Upper lobe of left lung (tissue), 6 donors: ENCODE measurements at regions not wholly inside any gene's neighbourhood (a gene's known extent, or its start where the extent isn't known, plus 50 kb on each side); places are given as distances from the start of the nearest gene placed in this dataset.

ENCODE experiments used
- ATAC-seq, 2 donors: fragments of 200-7000 bp; cut with Tn5 transposase; one replicate each; pipeline ENCODE4 v1.9.1; 2022; ENCODE audit warnings: mild to moderate bottlenecking in 2 of 2, moderate library complexity in 2 of 2; ENCODE audit not compliant: low FRiP score in 2 of 2
- DNase-seq, 2 donors: peaks; one replicate each; pipeline ENCODE4 v3.0.0-alpha.2; 2019 to 2020
- H3K27ac ChIP-seq, 4 donors: fragments of 200-600 bp; sonication (generic); one replicate each; pipeline ENCODE4 v1.5.1; 2016 to 2019
- H3K27me3 ChIP-seq, 4 donors: fragments of 200-600 bp; sonication (generic); one replicate each; pipeline ENCODE4 v1.5.1; 2017 to 2019
- H3K36me3 ChIP-seq, 4 donors: fragments of 200-600 bp; sonication (generic); one replicate each; pipeline ENCODE4 v1.5.1; 2016 to 2019
- H3K4me1 ChIP-seq, 4 donors: fragments of 200-600 bp; sonication (generic); one replicate each; pipeline ENCODE4 v1.5.1; 2018 to 2019
- H3K4me3 ChIP-seq, 4 donors: fragments of 200-600 bp; sonication (generic); one replicate each; pipeline ENCODE4 v1.5.1; 2017 to 2019; ENCODE audit warnings: mild to moderate bottlenecking in 2 of 4, moderate library complexity in 1 of 4
- H3K9me3 ChIP-seq, 4 donors: fragments of 200-600 bp; sonication (generic); one replicate each; pipeline ENCODE4 v1.5.1; 2018 to 2019
- CTCF ChIP-seq, 6 experiments: fragments of 450-650 bp in 4 of 6; fragments of 200-600 bp in 2 of 6; sonication (generic) in 2 of 6; IDR thresholded peaks; one replicate each; pipeline ENCODE4 v1.5.1; 2016 to 2019; ENCODE audit warnings: antibody characterized with exemption in 6 of 6
- EP300 ChIP-seq, 4 donors: sonication (generic); formaldehyde crosslinking; IDR thresholded peaks; one replicate each; pipeline ENCODE4 v1.5.1; 2017; ENCODE audit warnings: antibody characterized with exemption in 4 of 4, control low read depth in 2 of 4
- POLR2A ChIP-seq, 4 donors: fragments of 450-650 bp; IDR thresholded peaks; one replicate each; pipeline ENCODE4 v1.5.1; 2016 to 2017; ENCODE audit warnings: antibody characterized with exemption in 4 of 4, mild to moderate bottlenecking in 2 of 4
- POLR2AphosphoS5 ChIP-seq, 2 donors: sonication (generic); formaldehyde crosslinking; IDR thresholded peaks; one replicate each; pipeline ENCODE4 v1.5.1; 2017; ENCODE audit warnings: antibody characterized with exemption in 2 of 2
- WGBS, 2 donors: methylation state at CpG; one replicate each; pipeline ENCODE4 v1.1.5; 2017 to 2018; 5-methylcytosine and 5-hydroxymethylcytosine counted together
- donor health status: DM: no; HTN: no; CAD: no; lungs with moderate emphysema.
- donor health status: DM: no; HTN: yes; CAD: no; lungs with severe emphysema.

- H3K4me1 ChIP-seq, result no peaks in the 10 kb centered on the region
- TF ChIP-seq POLR2A (IDR thresholded peaks at IDR 0.05), result no peak
- no peak for TF ChIP-seq EP300 (IDR thresholded peaks at IDR 0.05)
- no peak for TF ChIP-seq CTCF (IDR thresholded peaks at IDR 0.05)
- no peak for TF ChIP-seq POLR2AphosphoS5 (IDR thresholded peaks at IDR 0.05)
- no peak overlapping the region for H3K4me3 ChIP-seq
- no peak overlapping the region for H3K27ac ChIP-seq
- ATAC-seq (no peak), DNase-seq (no peak)
- H3K36me3 ChIP-seq, result no peaks in the 10 kb centered on the region
- 38 to 68% methylated on average over 1 of the region's 1 CpG for WGBS, 2 donors
- no peaks in the 10 kb centered on the region for H3K9me3 ChIP-seq
- no peaks in the 10 kb centered on the region for H3K27me3 ChIP-seq
Measured at GRCh38 chr5:8299716-8300115, 430.8 kb downstream of the MTRR start.

DNA sequence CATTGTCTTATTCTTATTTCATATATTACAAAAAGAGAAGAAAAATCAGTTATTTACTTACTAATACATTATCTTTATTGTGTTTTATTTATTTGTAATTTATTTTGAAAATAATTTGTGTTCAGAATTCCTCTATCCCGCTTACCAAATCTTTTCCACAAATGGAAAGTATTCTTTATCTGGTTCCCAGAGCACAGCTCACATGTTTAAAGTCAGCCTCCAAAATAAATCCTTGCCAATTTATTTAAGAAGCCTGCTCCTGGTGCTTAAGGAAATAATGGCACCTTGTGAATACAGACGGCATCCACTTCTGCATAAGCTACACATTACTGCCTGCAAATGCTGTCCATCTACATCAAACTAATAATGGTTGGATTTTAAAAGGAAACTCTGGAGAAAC lies 435.4 kb downstream of the MTRR start:
- ATAC-seq, result no peak
- WGBS, 2 donors, result 69 to 74% methylated on average over 2 of the region's 2 CpGs

GRCh38 chr5:8306288-8306896 lies 437.4 kb downstream of the MTRR start:
- no peak for ATAC-seq
- no peaks in the 10 kb centered on the region for H3K36me3 ChIP-seq
- WGBS, 2 donors, result 84 to 92% methylated on average over 3 to 5 of the region's 5 CpGs

More for the DNA sequence above, 435.4 kb downstream of the MTRR start:
- TF ChIP-seq POLR2A (IDR thresholded peaks at IDR 0.05), result no peak
- TF ChIP-seq POLR2AphosphoS5 (IDR thresholded peaks at IDR 0.05), result no peak
- TF ChIP-seq EP300 (IDR thresholded peaks at IDR 0.05), result no peak
- no peak for TF ChIP-seq CTCF (IDR thresholded peaks at IDR 0.05)
- Histone ChIP-seq H3K4me3 (no peak overlapping the region), H3K36me3 (no peaks in the 10 kb centered on the region), H3K27ac (no peak overlapping the region), H3K27me3 (no peaks in the 10 kb centered on the region), H3K4me1 (no peaks in the 10 kb centered on the region), H3K9me3 (no peaks in the 10 kb centered on the region)
- no peak for DNase-seq

DNA sequence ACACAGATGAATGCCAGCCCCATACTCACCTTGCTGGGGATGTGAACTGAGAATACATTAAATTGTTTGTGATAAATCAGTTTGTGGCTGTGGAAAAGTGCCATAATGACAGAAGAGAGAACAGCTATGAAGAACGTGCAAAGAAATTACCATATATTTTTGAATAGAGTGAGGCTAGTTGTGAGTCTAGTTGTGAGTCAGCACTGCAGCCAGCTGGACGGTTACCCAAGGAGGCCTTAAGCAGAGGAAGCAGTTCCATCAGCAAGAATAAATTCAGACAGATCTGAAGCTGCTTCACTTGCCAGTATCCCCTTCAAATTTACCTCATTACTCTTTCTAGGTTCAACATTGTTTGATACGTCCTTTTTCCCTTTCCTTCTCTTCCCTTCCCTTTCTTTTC lies 446.0 kb downstream of the MTRR start:
- Histone ChIP-seq H3K27me3 (no peaks in the 10 kb centered on the region), H3K36me3 (no peaks in the 10 kb centered on the region), H3K9me3 (no peaks in the 10 kb centered on the region), H3K4me1 (no peaks in the 10 kb centered on the region), H3K4me3 (no peak overlapping the region), H3K27ac (no peak overlapping the region)
- 56 to 62% methylated on average over 3 of the region's 3 CpGs for WGBS, 2 donors
- no peak for ATAC-seq
- TF ChIP-seq EP300 (IDR thresholded peaks at IDR 0.05) (no peak), CTCF (IDR thresholded peaks at IDR 0.05) (no peak), POLR2AphosphoS5 (IDR thresholded peaks at IDR 0.05) (no peak), POLR2A (IDR thresholded peaks at IDR 0.05) (no peak)
- DNase-seq, result no peak

More at GRCh38 chr5:8306288-8306896, 437.4 kb downstream of the MTRR start:
- no peak for TF ChIP-seq CTCF (IDR thresholded peaks at IDR 0.05)
- no peak for TF ChIP-seq POLR2AphosphoS5 (IDR thresholded peaks at IDR 0.05)
- TF ChIP-seq POLR2A (IDR thresholded peaks at IDR 0.05), result no peak
- no peak for TF ChIP-seq EP300 (IDR thresholded peaks at IDR 0.05)
- no peaks in the 10 kb centered on the region for H3K4me1 ChIP-seq
- no peaks in the 10 kb centered on the region for H3K27me3 ChIP-seq
- DNase-seq, result no peak
- H3K4me3 ChIP-seq, result no peak overlapping the region
- no peak overlapping the region for H3K27ac ChIP-seq
- no peaks in the 10 kb centered on the region for H3K9me3 ChIP-seq

- Histone ChIP-seq H3K36me3 (no peaks in the 10 kb centered on the region), H3K27me3 (no peaks in the 10 kb centered on the region), H3K9me3 (no peaks in the 10 kb centered on the region), H3K27ac (no peak overlapping the region), H3K4me1 (no peaks in the 10 kb centered on the region), H3K4me3 (no peak overlapping the region)
- 33% methylated on average over 6 of the region's 6 CpGs for WGBS, 2 donors
- DNase-seq (no peak), ATAC-seq (no peak)
- TF ChIP-seq EP300 (IDR thresholded peaks at IDR 0.05) (no peak), CTCF (IDR thresholded peaks at IDR 0.05) (no peak), POLR2AphosphoS5 (IDR thresholded peaks at IDR 0.05) (no peak), POLR2A (IDR thresholded peaks at IDR 0.05) (no peak)
Measured at GRCh38 chr5:8316608-8317280, 447.8 kb downstream of the MTRR start.
